H1 (cell line): ENCODE measurements at regions not wholly inside any gene's neighbourhood (a gene's known extent, or its start where the extent isn't known, plus 50 kb on each side); places are given as distances from the start of the nearest gene placed in this dataset.

Source experiments
- BACH1 ChIP-seq: IDR thresholded peaks from 2 replicates; pipeline ENCODE4 v1.6.1; 2012; ENCODE audit warnings: low read length, improper control_type of control experiment
- CTCF ChIP-seq, 3 experiments: IDR thresholded peaks; 1 replicate in 2 of 3; 2 replicates in 1 of 3; pipeline versions ENCODE4 v1.5.1 to v1.6.1; 2011; ENCODE audit warnings: low read length in 3 of 3, mild to moderate bottlenecking in 3 of 3, inconsistent platforms in 2 of 3, low read depth in 1 of 3, moderate library complexity in 1 of 3; ENCODE audit not compliant: insufficient read depth in 1 of 3; ENCODE audit errors: control extremely low read depth in 1 of 3
- EGR1 ChIP-seq: IDR thresholded peaks from 2 replicates; pipeline ENCODE4 v1.6.1; 2011; ENCODE audit warnings: low read depth, low read length, borderline replicate concordance
- EZH2 ChIP-seq: fragments of 200-600 bp; sonication (generic); IDR thresholded peaks from 2 replicates; pipeline ENCODE4 v1.7.1; 2012; ENCODE audit warnings: low read depth, mild to moderate bottlenecking, moderate library complexity, low read length, inconsistent platforms; ENCODE audit not compliant: severe bottlenecking
- MAFK ChIP-seq: IDR thresholded peaks from 2 replicates; pipeline ENCODE4 v1.6.1; 2012; ENCODE audit warnings: low read depth, mild to moderate bottlenecking, improper control_type of control experiment, low read length
- POLR2A ChIP-seq, 2 experiments: IDR thresholded peaks; 1 replicate in 1 of 2; 2 replicates in 1 of 2; pipeline ENCODE4 v1.6.1; 2011; ENCODE audit warnings: low read depth in 2 of 2, low read length in 2 of 2, mild to moderate bottlenecking in 2 of 2; ENCODE audit errors: control extremely low read depth in 1 of 2
- POLR2AphosphoS5 ChIP-seq: IDR thresholded peaks from 2 replicates; pipeline ENCODE4 v1.6.1; 2011; ENCODE audit warnings: low read depth, low read length
- SUZ12 ChIP-seq: fragments of 200-600 bp; sonication (generic); IDR thresholded peaks from 2 replicates; pipeline ENCODE4 v1.6.1; 2012; ENCODE audit warnings: mild to moderate bottlenecking, inconsistent platforms, low read length, moderate library complexity, mixed read lengths
- YY1 ChIP-seq: IDR thresholded peaks from 2 replicates; pipeline ENCODE4 v1.6.1; 2011; ENCODE audit warnings: low read depth, mild to moderate bottlenecking, low read length

- TF ChIP-seq BACH1: no peak
- no peak for TF ChIP-seq CTCF (IDR thresholded peaks at IDR 0.05; ENCODE audit: control extremely low read depth in 1 of 3, insufficient read depth in 1 of 3, low read depth in 1 of 3, low read length in 3 of 3)
- no peak for TF ChIP-seq YY1
- TF ChIP-seq POLR2A (IDR thresholded peaks at IDR 0.05; ENCODE audit: control extremely low read depth in 1 of 2, low read depth in 2 of 2, low read length in 2 of 2): no peak
- no peak for TF ChIP-seq MAFK
- TF ChIP-seq EZH2: no peak
- no peak for TF ChIP-seq EGR1
- no peak for TF ChIP-seq POLR2AphosphoS5
- TF ChIP-seq SUZ12: no peak
Observed at GRCh38 chr3:9310043-9310442, 52.8 kb upstream of the THUMPD3 start.
